H1 (cell line): ENCODE measurements at regions not wholly inside any gene's neighbourhood (a gene's known extent, or its start where the extent isn't known, plus 50 kb on each side); places are given as distances from the start of the nearest gene placed in this dataset.

Source experiments
- CTCF ChIA-PET: fragments of 300-600 bp; sonication (Branson Sonifier 250); formaldehyde crosslinking; loops from one replicate; lab custom pipeline; 2021; ENCODE audit not compliant: partially characterized antibody; lab: Charles Lee
- POLR2A ChIA-PET: fragments of 300-600 bp; sonication (Branson Sonifier 250); formaldehyde crosslinking; loops from one replicate; lab custom pipeline; 2021; ENCODE audit warnings: inconsistent platforms; ENCODE audit not compliant: partially characterized antibody; lab: Charles Lee
- DNase-seq, 2 experiments: peaks; one replicate each; pipeline versions ENCODE4 v3.0.0 to v3.0.0-alpha.2; 2010 to 2022; ENCODE audit warnings: low spot score in 2 of 2, low read depth in 1 of 2, mixed read lengths in 1 of 2
- FAIRE-seq: peaks from 2 replicates; lab custom pipeline; 2011; peaks lifted over from hg19 to GRCh38; lab: Jason Lieb, UNC
- H2AFZ ChIP-seq: 2 replicates; pipeline ENCODE4 v1.8.1; 2012; ENCODE audit warnings: low read length, inconsistent platforms
- H2AK5ac ChIP-seq: 2 replicates; pipeline ENCODE4 v1.6.1; 2013; ENCODE audit warnings: low read depth, low read length
- H2BK120ac ChIP-seq: replicated peaks from 2 replicates; pipeline ENCODE3; 2013; ENCODE audit warnings: low read depth, low read length, inconsistent platforms
- H2BK12ac ChIP-seq: 2 replicates; pipeline ENCODE4 v1.6.1; 2013; ENCODE audit warnings: low read depth, low read length
- H2BK15ac ChIP-seq: 2 replicates; pipeline ENCODE4 v1.6.1; 2013; ENCODE audit warnings: low read length
- H2BK20ac ChIP-seq: 2 replicates; pipeline ENCODE4 v1.6.1; 2013; ENCODE audit warnings: low read length
- H2BK5ac ChIP-seq: 2 replicates; pipeline ENCODE4 v1.6.1; 2013; ENCODE audit warnings: low read depth, low read length
- H3K14ac ChIP-seq: 2 replicates; pipeline ENCODE4 v1.6.1; 2013; ENCODE audit warnings: inconsistent platforms; ENCODE audit not compliant: insufficient read length
- H3K18ac ChIP-seq: 2 replicates; pipeline ENCODE4 v1.6.1; 2013; ENCODE audit warnings: low read length; ENCODE audit errors: extremely low read depth
- H3K23ac ChIP-seq: 2 replicates; pipeline ENCODE4 v1.6.1; 2013; ENCODE audit warnings: inconsistent platforms; ENCODE audit not compliant: insufficient read length
- H3K23me2 ChIP-seq: 2 replicates; pipeline ENCODE4 v1.6.1; 2013; ENCODE audit warnings: low read depth, low read length
- H3K27ac ChIP-seq: 2 replicates; pipeline ENCODE4 v1.6.1; 2011; ENCODE audit warnings: low read depth, low read length, inconsistent platforms
- H3K27me3 ChIP-seq, 4 experiments: replicated peaks in 1 of 4; 1 replicate in 1 of 4; 2 replicates in 3 of 4; pipeline versions ENCODE4 v1.6.1 to v1.8.1; 2011 to 2013; ENCODE audit warnings: low read length in 3 of 4, mild to moderate bottlenecking in 3 of 4, inconsistent platforms in 2 of 4, mixed read lengths in 2 of 4, moderate library complexity in 1 of 4; ENCODE audit not compliant: control insufficient read depth in 3 of 4, insufficient read depth in 3 of 4; ENCODE audit errors: extremely low read depth in 1 of 4
- H3K36me3 ChIP-seq, 4 experiments: 2 replicates each; pipeline versions ENCODE4 v1.6.1 to v1.8.1; 2011 to 2013; ENCODE audit warnings: mild to moderate bottlenecking in 4 of 4, low read length in 3 of 4, moderate library complexity in 2 of 4, control low read depth in 1 of 4, inconsistent platforms in 1 of 4; ENCODE audit not compliant: insufficient read depth in 4 of 4, control insufficient read depth in 2 of 4
- H3K4ac ChIP-seq: replicated peaks from 2 replicates; pipeline ENCODE3; 2013; ENCODE audit warnings: low read length, low read depth, mixed read lengths, inconsistent platforms; ENCODE audit not compliant: insufficient read length
- H3K4me1 ChIP-seq, 4 experiments: replicated peaks in 1 of 4; 1 replicate in 1 of 4; 2 replicates in 3 of 4; pipeline versions ENCODE4 v1.6.1 to v1.8.1; 2011 to 2013; ENCODE audit warnings: low read length in 3 of 4, inconsistent platforms in 2 of 4, mixed read lengths in 1 of 4; ENCODE audit not compliant: insufficient read depth in 4 of 4, control insufficient read depth in 3 of 4
- H3K4me2 ChIP-seq, 2 experiments: 2 replicates each; pipeline versions ENCODE4 v1.6.1 to v1.8.1; 2011 to 2013; ENCODE audit warnings: low read depth in 2 of 2, low read length in 2 of 2, control low read depth in 1 of 2, inconsistent platforms in 1 of 2, mild to moderate bottlenecking in 1 of 2; ENCODE audit not compliant: insufficient read depth in 1 of 2
- H3K4me3 ChIP-seq, 4 experiments: fragments of 200-600, 300-600 bp in 1 of 4; sonication (generic), shearing (Covaris generic), sonication (Bioruptor Twin) in 1 of 4; 2 replicates each; pipeline versions ENCODE4 v1.5.1 to v1.8.1; 2011 to 2016; ENCODE audit warnings: low read length in 4 of 4, low read depth in 3 of 4, control low read depth in 2 of 4, inconsistent platforms in 2 of 4, mild to moderate bottlenecking in 2 of 4, mixed read lengths in 1 of 4, moderate library complexity in 1 of 4; ENCODE audit not compliant: insufficient read depth in 2 of 4; ENCODE audit errors: extremely low read depth in 1 of 4
- H3K56ac ChIP-seq: replicated peaks from 2 replicates; pipeline ENCODE3; 2013; ENCODE audit warnings: low read depth, mild to moderate bottlenecking, mixed read lengths, low read length, inconsistent platforms; ENCODE audit not compliant: insufficient read length
- H3K79me1 ChIP-seq: 2 replicates; pipeline ENCODE4 v1.6.1; 2013; ENCODE audit warnings: low read depth, low read length, control low read depth
- H3K79me2 ChIP-seq, 2 experiments: 2 replicates each; pipeline versions ENCODE4 v1.6.1 to v1.8.1; 2012 to 2013; ENCODE audit warnings: low read length in 2 of 2, mild to moderate bottlenecking in 2 of 2, inconsistent platforms in 1 of 2; ENCODE audit not compliant: insufficient read depth in 2 of 2, control insufficient read depth in 1 of 2
- H3K9ac ChIP-seq, 4 experiments: replicated peaks in 1 of 4; 1 replicate in 1 of 4; 2 replicates in 3 of 4; pipeline versions ENCODE4 v1.6.1 to v1.8.1; 2011 to 2013; ENCODE audit warnings: low read depth in 3 of 4, low read length in 3 of 4, control low read depth in 2 of 4, mild to moderate bottlenecking in 2 of 4, moderate library complexity in 2 of 4, inconsistent platforms in 1 of 4; ENCODE audit errors: extremely low read depth in 1 of 4
- H3K9me3 ChIP-seq, 2 experiments: 2 replicates each; pipeline versions ENCODE4 v1.6.1 to v1.8.1; 2012 to 2013; ENCODE audit warnings: mild to moderate bottlenecking in 2 of 2, moderate library complexity in 2 of 2, control low read depth in 1 of 2, inconsistent platforms in 1 of 2, low read depth in 1 of 2, low read length in 1 of 2, mixed read lengths in 1 of 2; ENCODE audit not compliant: insufficient read depth in 2 of 2
- H4K20me1 ChIP-seq, 2 experiments: replicated peaks in 1 of 2; 2 replicates each; pipeline versions ENCODE3 to v1.8.1; 2011 to 2013; ENCODE audit warnings: inconsistent platforms in 2 of 2, low read length in 2 of 2, mild to moderate bottlenecking in 1 of 2; ENCODE audit not compliant: insufficient read depth in 2 of 2, control insufficient read depth in 1 of 2
- H4K5ac ChIP-seq: 2 replicates; pipeline ENCODE4 v1.6.1; 2013; ENCODE audit warnings: low read length, low read depth, mixed read lengths, inconsistent platforms; ENCODE audit not compliant: insufficient read length
- H4K8ac ChIP-seq: 2 replicates; pipeline ENCODE4 v1.8.0; 2013; ENCODE audit warnings: mild to moderate bottlenecking, moderate library complexity, low read length, inconsistent platforms; ENCODE audit not compliant: insufficient read depth; ENCODE audit errors: extremely low read depth
- H4K91ac ChIP-seq: replicated peaks from 2 replicates; pipeline ENCODE3; 2013; ENCODE audit warnings: low read length, mixed read lengths, inconsistent platforms; ENCODE audit not compliant: insufficient read length
- BCL11A ChIP-seq, 2 experiments: IDR thresholded peaks; one replicate each; pipeline ENCODE4 v1.6.1; 2011; ENCODE audit warnings: low read depth in 2 of 2, low read length in 2 of 2, mild to moderate bottlenecking in 2 of 2
- CHD2 ChIP-seq: IDR thresholded peaks from 2 replicates; pipeline ENCODE4 v1.6.1; 2012; ENCODE audit warnings: low read length, improper control_type of control experiment
- HDAC2 ChIP-seq, 2 experiments: fragments of 300-600 bp in 1 of 2; sonication (generic) in 1 of 2; IDR thresholded peaks; 2 replicates each; pipeline ENCODE4 v1.6.1; 2011 to 2012; ENCODE audit warnings: low read depth in 2 of 2, low read length in 2 of 2, mild to moderate bottlenecking in 2 of 2, moderate library complexity in 2 of 2, borderline replicate concordance in 1 of 2, inconsistent platforms in 1 of 2
- SRF ChIP-seq: IDR thresholded peaks from 2 replicates; pipeline ENCODE4 v1.6.1; 2011; ENCODE audit warnings: mild to moderate bottlenecking, low read depth, low read length, moderate library complexity
- SUZ12 ChIP-seq: fragments of 200-600 bp; sonication (generic); IDR thresholded peaks from 2 replicates; pipeline ENCODE4 v1.6.1; 2012; ENCODE audit warnings: mild to moderate bottlenecking, inconsistent platforms, low read length, moderate library complexity, mixed read lengths
- TAF7 ChIP-seq: optimal IDR thresholded peaks from 2 replicates; pipeline ENCODE3; 2011; ENCODE audit warnings: low read depth, mild to moderate bottlenecking, inconsistent platforms, low read length, moderate library complexity, borderline replicate concordance
- TBP ChIP-seq: IDR thresholded peaks from 2 replicates; pipeline ENCODE4 v1.6.1; 2011; ENCODE audit warnings: low read depth, low read length, improper control_type of control experiment

- Histone ChIP-seq H2BK15ac (no peak overlapping the region), H3K9me3 (peaks cover 9% of the 10 kb centered on the region in 2 experiments; a peak in 2 of 4 replicates), H3K4me2 (no peak overlapping the region), H3K4me1 (peaks cover 3 to 9% (median 5%) of the 10 kb centered on the region in 4 experiments), H4K5ac (no peak overlapping the region), H2AFZ (no peak overlapping the region), H2BK120ac (no peak overlapping the region), H3K4me3 (no peak overlapping the region), H3K9ac (no peak overlapping the region), H3K23me2 (no peaks in the 10 kb centered on the region), H3K14ac (no peak overlapping the region), H3K79me1 (no peaks in the 10 kb centered on the region), H4K20me1 (no peaks in the 10 kb centered on the region), H2BK5ac (no peak overlapping the region), H2BK12ac (no peak overlapping the region), H3K27ac (no peak overlapping the region), H3K18ac (no peak overlapping the region), H3K4ac (no peak overlapping the region), H2BK20ac (no peak overlapping the region), H4K91ac (no peak overlapping the region), H3K23ac (no peak overlapping the region), H3K27me3 (no peaks in the 10 kb centered on the region), H2AK5ac (no peak overlapping the region), H3K56ac (no peak overlapping the region), H3K79me2 (no peaks in the 10 kb centered on the region), H4K8ac (no peak overlapping the region), H3K36me3 (no peaks in the 10 kb centered on the region)
- no peak for FAIRE-seq
- POLR2A ChIA-PET: no interaction called here
- CTCF ChIA-PET: no interaction called here
- no peak for DNase-seq
- TF ChIP-seq SRF (no peak), BCL11A (IDR thresholded peaks at IDR 0.05; ENCODE audit: low read depth in 2 of 2, low read length in 2 of 2) (no peak), SUZ12 (no peak), TAF7 (no peak), HDAC2 (IDR thresholded peaks at IDR 0.05; ENCODE audit: borderline replicate concordance in 1 of 2, low read depth in 2 of 2, low read length in 2 of 2) (no peak), CHD2 (no peak), TBP (no peak)
Observed at GRCh38 chr7:41811941-41812340, 109.1 kb upstream of the INHBA start.
